NT2/D1 (cell line): ENCODE measurements at regions not wholly inside any gene's neighbourhood (a gene's known extent, or its start where the extent isn't known, plus 50 kb on each side); places are given as distances from the start of the nearest gene placed in this dataset.

ENCODE experiments used
- DNase-seq: peaks from one replicate; pipeline ENCODE4 v3.0.0-alpha.2; 2011; ENCODE audit warnings: low read depth, low spot score
- H3K27me3 ChIP-seq: 2 replicates; pipeline ENCODE4 v1.6.0; 2011; ENCODE audit warnings: mild to moderate bottlenecking; ENCODE audit not compliant: insufficient read length, insufficient read depth
- H3K36me3 ChIP-seq: 2 replicates; pipeline ENCODE4 v1.6.1; 2011; ENCODE audit warnings: mild to moderate bottlenecking, low read length, mixed read lengths; ENCODE audit not compliant: insufficient read depth, insufficient read length
- H3K4me1 ChIP-seq: 2 replicates; pipeline ENCODE4 v1.5.1; 2011; ENCODE audit not compliant: insufficient read depth, insufficient read length
- H3K4me3 ChIP-seq: 2 replicates; pipeline ENCODE4 v1.5.1; 2011; ENCODE audit warnings: low read depth; ENCODE audit not compliant: insufficient read length
- H3K9ac ChIP-seq: 2 replicates; pipeline ENCODE4 v1.6.0; 2011; ENCODE audit warnings: low read depth; ENCODE audit not compliant: insufficient read length
- H3K9me3 ChIP-seq: 2 replicates; pipeline ENCODE4 v1.5.1; 2011; ENCODE audit warnings: mild to moderate bottlenecking, low read length; ENCODE audit not compliant: insufficient read depth
- SUZ12 ChIP-seq: IDR thresholded peaks from 2 replicates; pipeline ENCODE4 v1.6.1; 2011; ENCODE audit not compliant: insufficient read length, insufficient read depth; ENCODE audit errors: extremely low read depth
- YY1 ChIP-seq: IDR thresholded peaks from 2 replicates; pipeline ENCODE4 v1.6.1; 2011; ENCODE audit not compliant: insufficient read length, insufficient read depth
- ZNF274 ChIP-seq: IDR thresholded peaks from 2 replicates; pipeline ENCODE4 v1.6.1; 2011; ENCODE audit warnings: mild to moderate bottlenecking, low read depth, low read length

- Histone ChIP-seq H3K36me3 (no peaks in the 10 kb centered on the region), H3K4me3 (no peak overlapping the region), H3K4me1 (no peaks in the 10 kb centered on the region), H3K9ac (no peak overlapping the region), H3K9me3 (no peaks in the 10 kb centered on the region), H3K27me3 (no peaks in the 10 kb centered on the region)
- TF ChIP-seq SUZ12 (no peak), ZNF274 (no peak), YY1 (no peak)
- no peak for DNase-seq
Measured at GRCh38 chr10:130884456-130884855, 427.1 kb downstream of the TCERG1L start.

- Histone ChIP-seq H3K9me3 (no peaks in the 10 kb centered on the region), H3K27me3 (no peaks in the 10 kb centered on the region), H3K9ac (no peak overlapping the region), H3K4me3 (no peak overlapping the region), H3K36me3 (no peaks in the 10 kb centered on the region), H3K4me1 (no peaks in the 10 kb centered on the region)
- TF ChIP-seq ZNF274 (no peak), SUZ12 (no peak), YY1 (no peak)
- no peak for DNase-seq
Measured at GRCh38 chr10:130885021-130885655, 426.4 kb downstream of the TCERG1L start.

- TF ChIP-seq ZNF274 (no peak), YY1 (no peak), SUZ12 (no peak)
- Histone ChIP-seq H3K27me3 (no peaks in the 10 kb centered on the region), H3K9me3 (no peaks in the 10 kb centered on the region), H3K36me3 (no peaks in the 10 kb centered on the region), H3K4me3 (no peak overlapping the region), H3K9ac (no peak overlapping the region), H3K4me1 (no peaks in the 10 kb centered on the region)
- no peak for DNase-seq
Measured at GRCh38 chr10:130887170-130887569, 424.4 kb downstream of the TCERG1L start.

- H3K4me1 ChIP-seq: no peaks in the 10 kb centered on the region
- no peak overlapping the region for H3K4me3 ChIP-seq
- no peak for DNase-seq
- no peaks in the 10 kb centered on the region for H3K9me3 ChIP-seq
- no peak for TF ChIP-seq SUZ12
- no peak for TF ChIP-seq YY1
- TF ChIP-seq ZNF274: no peak
- H3K27me3 ChIP-seq: no peaks in the 10 kb centered on the region
- no peak overlapping the region for H3K9ac ChIP-seq
- no peaks in the 10 kb centered on the region for H3K36me3 ChIP-seq
Measured at GRCh38 chr10:130888493-130888892, 423.0 kb downstream of the TCERG1L start.

GRCh38 chr10:130889240-130889639, 422.3 kb downstream of the TCERG1L start:
- H3K9ac ChIP-seq: no peak overlapping the region
- no peaks in the 10 kb centered on the region for H3K36me3 ChIP-seq
- DNase-seq: no peak
- no peaks in the 10 kb centered on the region for H3K9me3 ChIP-seq
- no peak overlapping the region for H3K4me3 ChIP-seq
- no peaks in the 10 kb centered on the region for H3K4me1 ChIP-seq
- no peak for TF ChIP-seq SUZ12
- TF ChIP-seq ZNF274: no peak
- TF ChIP-seq YY1: no peak
- no peaks in the 10 kb centered on the region for H3K27me3 ChIP-seq

- no peaks in the 10 kb centered on the region for H3K9me3 ChIP-seq
- H3K27me3 ChIP-seq: no peaks in the 10 kb centered on the region
- no peak for TF ChIP-seq SUZ12
- TF ChIP-seq ZNF274: no peak
- TF ChIP-seq YY1: no peak
- no peak for DNase-seq
- no peak overlapping the region for H3K9ac ChIP-seq
- H3K4me3 ChIP-seq: no peak overlapping the region
- no peaks in the 10 kb centered on the region for H3K4me1 ChIP-seq
- no peaks in the 10 kb centered on the region for H3K36me3 ChIP-seq
Measured at GRCh38 chr10:130889780-130890179, 421.7 kb downstream of the TCERG1L start.

GRCh38 chr10:130891066-130891465, 420.5 kb downstream of the TCERG1L start:
- Histone ChIP-seq H3K4me3 (no peak overlapping the region), H3K9ac (no peak overlapping the region), H3K4me1 (no peaks in the 10 kb centered on the region), H3K36me3 (no peaks in the 10 kb centered on the region), H3K27me3 (no peaks in the 10 kb centered on the region), H3K9me3 (no peaks in the 10 kb centered on the region)
- no peak for DNase-seq
- TF ChIP-seq SUZ12 (no peak), ZNF274 (no peak), YY1 (no peak)
